GM23248 (cell line): ENCODE measurements at regions not wholly inside any gene's neighbourhood (a gene's known extent, or its start where the extent isn't known, plus 50 kb on each side); places are given as distances from the start of the nearest gene placed in this dataset.

Experiments
- DNase-seq: peaks from one replicate; pipeline ENCODE4 v3.0.0-alpha.2; 2015
- H2AFZ ChIP-seq: fragments of 200-600 bp; sonication (generic); 2 replicates; pipeline ENCODE4 v1.6.1; 2016; ENCODE audit warnings: antibody characterized with exemption
- H3F3A ChIP-seq: fragments of 200-600 bp; sonication (generic); 2 replicates; pipeline ENCODE4 v1.6.1; 2016; ENCODE audit warnings: mild to moderate bottlenecking, antibody characterized with exemption, mixed run types; ENCODE audit not compliant: insufficient read depth
- H3K27ac ChIP-seq: fragments of 200-600 bp; sonication (generic); 2 replicates; pipeline ENCODE4 v1.5.1; 2016; ENCODE audit warnings: mild to moderate bottlenecking
- H3K27me3 ChIP-seq: fragments of 200-600 bp; sonication (generic); replicated peaks from 2 replicates; pipeline ENCODE4 v1.6.1; 2016; ENCODE audit warnings: mild to moderate bottlenecking; ENCODE audit not compliant: insufficient read depth
- H3K36me3 ChIP-seq: fragments of 200-600 bp; sonication (generic); 2 replicates; pipeline ENCODE4 v1.6.1; 2016; ENCODE audit warnings: low read depth, mild to moderate bottlenecking
- H3K4me1 ChIP-seq: fragments of 200-600 bp; sonication (generic); 2 replicates; pipeline ENCODE4 v1.6.1; 2016; ENCODE audit warnings: mild to moderate bottlenecking; ENCODE audit not compliant: insufficient read depth
- H3K4me2 ChIP-seq: fragments of 200-600 bp; sonication (generic); one replicate; pipeline ENCODE4 v1.6.1; 2016; ENCODE audit warnings: mild to moderate bottlenecking; ENCODE audit not compliant: unreplicated experiment
- H3K4me3 ChIP-seq: fragments of 200-600 bp; sonication (generic); 2 replicates; pipeline ENCODE4 v1.5.1; 2016; ENCODE audit warnings: mild to moderate bottlenecking
- H3K79me2 ChIP-seq: fragments of 200-600 bp; sonication (generic); 2 replicates; pipeline ENCODE4 v1.6.1; 2016; ENCODE audit warnings: mild to moderate bottlenecking; ENCODE audit not compliant: insufficient read depth
- H3K9ac ChIP-seq: fragments of 200-600 bp; sonication (generic); 2 replicates; pipeline ENCODE4 v1.6.1; 2016; ENCODE audit warnings: mild to moderate bottlenecking
- H3K9me2 ChIP-seq: fragments of 200-600 bp; sonication (generic); 2 replicates; pipeline ENCODE4 v1.6.1; 2016; ENCODE audit warnings: mixed run types, mild to moderate bottlenecking, moderate library complexity; ENCODE audit not compliant: insufficient read depth
- H3K9me3 ChIP-seq: fragments of 200-600 bp; sonication (generic); one replicate; pipeline ENCODE4 v1.6.1; 2017; ENCODE audit warnings: low read depth
- H4K20me1 ChIP-seq: fragments of 200-600 bp; sonication (generic); 2 replicates; pipeline ENCODE4 v1.6.0; 2016; ENCODE audit not compliant: insufficient read depth
- EZH2 ChIP-seq: fragments of 200-600 bp; sonication (generic); IDR thresholded peaks from 2 replicates; pipeline ENCODE4 v1.6.1; 2018; ENCODE audit warnings: antibody characterized with exemption, mild to moderate bottlenecking; ENCODE audit not compliant: insufficient read depth, poor library complexity, severe bottlenecking
- EZH2phosphoT487 ChIP-seq: fragments of 200-600 bp; sonication (generic); IDR thresholded peaks from 2 replicates; pipeline ENCODE4 v1.6.1; 2018; ENCODE audit warnings: antibody characterized with exemption, moderate library complexity, mild to moderate bottlenecking, low read depth; ENCODE audit not compliant: insufficient read depth
- WGBS, 2 experiments: methylation state at CpG; one replicate each; pipeline ENCODE4 v1.1.6; 2015 to 2017; ENCODE audit warnings: low lambda C conversion rate in 2 of 2, low coverage in 1 of 2; ENCODE audit errors: missing lambda C conversion rate in 2 of 2; 5-methylcytosine and 5-hydroxymethylcytosine counted together
- in situ Hi-C: fragments of 300-500 bp; cut with MboI; formaldehyde crosslinking; loops from 2 replicates; pipeline ENCODE4 v1.15.0; 2020

GRCh38 chr5:85849411-85849810, 768.3 kb upstream of the COX7C start:
- in situ Hi-C loops: no loop called here

GRCh38 chr5:85865296-85865695, 752.4 kb upstream of the COX7C start:
- in situ Hi-C loops: no loop called here
- DNase-seq: no peak
- no peaks in the 10 kb centered on the region for H3F3A ChIP-seq
- H3K4me2 ChIP-seq: no peak overlapping the region
- no peak overlapping the region for H2AFZ ChIP-seq
- no peaks in the 10 kb centered on the region for H3K4me1 ChIP-seq
- H3K9me2 ChIP-seq: no peaks in the 10 kb centered on the region
- no peak overlapping the region for H3K9ac ChIP-seq
- H4K20me1 ChIP-seq: no peaks in the 10 kb centered on the region
- H3K4me3 ChIP-seq: no peak overlapping the region
- WGBS, 2 experiments: 29 to 36% methylated on average over 3 of the region's 3 CpGs
- no peaks in the 10 kb centered on the region for H3K79me2 ChIP-seq
- H3K27ac ChIP-seq: no peak overlapping the region
- H3K9me3 ChIP-seq: no peaks in the 10 kb centered on the region
- no peaks in the 10 kb centered on the region for H3K36me3 ChIP-seq
- TF ChIP-seq EZH2 (no peak), EZH2phosphoT487 (no peak)
- no peaks in the 10 kb centered on the region for H3K27me3 ChIP-seq

More at GRCh38 chr5:85849411-85849810, 768.3 kb upstream of the COX7C start:
- no peaks in the 10 kb centered on the region for H4K20me1 ChIP-seq
- no peaks in the 10 kb centered on the region for H3K27me3 ChIP-seq
- TF ChIP-seq EZH2 (no peak), EZH2phosphoT487 (no peak)
- 14 to 18% methylated on average over 4 of the region's 4 CpGs for WGBS, 2 experiments
- H3K9ac ChIP-seq: no peak overlapping the region
- no peaks in the 10 kb centered on the region for H3K9me3 ChIP-seq
- H3K4me3 ChIP-seq: no peak overlapping the region
- no peaks in the 10 kb centered on the region for H3F3A ChIP-seq
- H3K4me2 ChIP-seq: no peak overlapping the region
- H3K79me2 ChIP-seq: no peaks in the 10 kb centered on the region
- no peaks in the 10 kb centered on the region for H3K36me3 ChIP-seq
- H3K9me2 ChIP-seq: 0 out of 2 replicates have a peak, but pooled peaks cover 3% of the 10 kb centered on the region
- no peak for DNase-seq
- no peak overlapping the region for H2AFZ ChIP-seq
- no peaks in the 10 kb centered on the region for H3K4me1 ChIP-seq
- no peak overlapping the region for H3K27ac ChIP-seq

GRCh38 chr5:85868070-85868469, 749.7 kb upstream of the COX7C start:
- Histone ChIP-seq H3K27me3 (no peaks in the 10 kb centered on the region), H3K27ac (no peak overlapping the region), H4K20me1 (no peaks in the 10 kb centered on the region), H3K79me2 (no peaks in the 10 kb centered on the region), H3K4me2 (no peak overlapping the region), H3K4me3 (no peak overlapping the region), H3K36me3 (no peaks in the 10 kb centered on the region), H3K9ac (no peak overlapping the region), H3K4me1 (no peaks in the 10 kb centered on the region), H3K9me3 (no peaks in the 10 kb centered on the region), H3K9me2 (no peaks in the 10 kb centered on the region), H2AFZ (no peak overlapping the region), H3F3A (no peaks in the 10 kb centered on the region)
- in situ Hi-C loops: no loop called here
- DNase-seq: no peak
- TF ChIP-seq EZH2: no peak
- TF ChIP-seq EZH2phosphoT487: no peak
- WGBS, 2 experiments: 28 to 29% methylated on average over 5 of the region's 5 CpGs

- in situ Hi-C loops: no loop called here
- TF ChIP-seq EZH2phosphoT487 (no peak), EZH2 (no peak)
- 14 to 16% methylated on average over 2 of the region's 2 CpGs for WGBS, 2 experiments
- Histone ChIP-seq H4K20me1 (no peaks in the 10 kb centered on the region), H3K4me2 (no peak overlapping the region), H3K9ac (no peak overlapping the region), H3K79me2 (no peaks in the 10 kb centered on the region), H3F3A (no peaks in the 10 kb centered on the region), H3K9me2 (no peaks in the 10 kb centered on the region), H3K27ac (no peak overlapping the region), H3K9me3 (no peaks in the 10 kb centered on the region), H3K36me3 (no peaks in the 10 kb centered on the region), H3K27me3 (no peaks in the 10 kb centered on the region), H3K4me1 (no peaks in the 10 kb centered on the region), H3K4me3 (no peak overlapping the region), H2AFZ (no peak overlapping the region)
- DNase-seq: no peak
These were observed 723.7 kb upstream of the COX7C start for GRCh38 chr5:85893996-85894395.

- in situ Hi-C loops: no loop called here
- WGBS, 2 experiments: 2 to 3% methylated on average over 4 of the region's 4 CpGs
- no peaks in the 10 kb centered on the region for H3K9me3 ChIP-seq
These were observed 721.2 kb upstream of the COX7C start for GRCh38 chr5:85896514-85896913.

More at GRCh38 chr5:85896514-85896913, 721.2 kb upstream of the COX7C start:
- TF ChIP-seq EZH2phosphoT487: no peak
- TF ChIP-seq EZH2: no peak
- Histone ChIP-seq H3K4me2 (no peak overlapping the region), H3K4me1 (no peaks in the 10 kb centered on the region), H2AFZ (no peak overlapping the region), H4K20me1 (no peaks in the 10 kb centered on the region), H3K4me3 (no peak overlapping the region), H3K36me3 (no peaks in the 10 kb centered on the region), H3K9me2 (no peaks in the 10 kb centered on the region), H3K9ac (no peak overlapping the region), H3F3A (no peaks in the 10 kb centered on the region), H3K27me3 (no peaks in the 10 kb centered on the region), H3K27ac (no peak overlapping the region), H3K79me2 (no peaks in the 10 kb centered on the region)
- DNase-seq: no peak
